Adrenal gland (tissue), 5 donors: ENCODE measurements at regions not wholly inside any gene's neighbourhood (a gene's known extent, or its start where the extent isn't known, plus 50 kb on each side); places are given as distances from the start of the nearest gene placed in this dataset.

Experiments
- POLR2A ChIP-seq, 2 donors: fragments of 450-650 bp; IDR thresholded peaks; one replicate each; pipeline ENCODE4 v1.6.1; 2017; ENCODE audit warnings: antibody characterized with exemption in 2 of 2, mild to moderate bottlenecking in 2 of 2, moderate library complexity in 1 of 2
- TF ChIP-seq, protein P1 (sequence below), 6 experiments: fragments of 450-650 bp in 4 of 6; fragments of 200-600 bp in 2 of 6; sonication (generic) in 1 of 6; IDR thresholded peaks; 1 replicate in 5 of 6; 2 replicates in 1 of 6; pipeline versions ENCODE4 v1.5.1 to v1.8.0; 2016 to 2021; ENCODE audit warnings: antibody characterized with exemption in 6 of 6, mild to moderate bottlenecking in 2 of 6, moderate library complexity in 1 of 6
- donor health status: DM: no; HTN: no; CAD: no.

DNA sequence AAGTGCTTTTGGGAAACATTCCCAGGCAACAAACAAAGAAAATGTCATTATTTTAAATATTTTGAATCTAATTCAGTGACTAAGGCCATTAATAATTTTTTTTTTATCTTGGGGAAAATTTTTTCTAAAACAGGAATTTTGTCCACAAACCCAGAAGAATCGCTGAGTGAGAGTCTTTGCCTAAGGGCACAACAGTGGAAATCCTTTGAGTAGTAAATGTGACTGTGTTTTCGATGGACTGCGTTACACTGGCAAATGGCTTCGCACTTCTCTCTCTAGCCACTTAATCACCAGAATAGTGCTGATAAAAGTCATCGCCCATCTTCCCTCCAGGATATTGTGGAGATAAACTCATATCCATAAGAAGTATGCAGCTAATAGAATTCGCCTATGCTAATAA, 430.3 kb upstream of the AKR1E2 start:
- TF ChIP-seq, protein P1, sequence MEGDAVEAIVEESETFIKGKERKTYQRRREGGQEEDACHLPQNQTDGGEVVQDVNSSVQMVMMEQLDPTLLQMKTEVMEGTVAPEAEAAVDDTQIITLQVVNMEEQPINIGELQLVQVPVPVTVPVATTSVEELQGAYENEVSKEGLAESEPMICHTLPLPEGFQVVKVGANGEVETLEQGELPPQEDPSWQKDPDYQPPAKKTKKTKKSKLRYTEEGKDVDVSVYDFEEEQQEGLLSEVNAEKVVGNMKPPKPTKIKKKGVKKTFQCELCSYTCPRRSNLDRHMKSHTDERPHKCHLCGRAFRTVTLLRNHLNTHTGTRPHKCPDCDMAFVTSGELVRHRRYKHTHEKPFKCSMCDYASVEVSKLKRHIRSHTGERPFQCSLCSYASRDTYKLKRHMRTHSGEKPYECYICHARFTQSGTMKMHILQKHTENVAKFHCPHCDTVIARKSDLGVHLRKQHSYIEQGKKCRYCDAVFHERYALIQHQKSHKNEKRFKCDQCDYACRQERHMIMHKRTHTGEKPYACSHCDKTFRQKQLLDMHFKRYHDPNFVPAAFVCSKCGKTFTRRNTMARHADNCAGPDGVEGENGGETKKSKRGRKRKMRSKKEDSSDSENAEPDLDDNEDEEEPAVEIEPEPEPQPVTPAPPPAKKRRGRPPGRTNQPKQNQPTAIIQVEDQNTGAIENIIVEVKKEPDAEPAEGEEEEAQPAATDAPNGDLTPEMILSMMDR (IDR thresholded peaks at IDR 0.05), result no peak
- TF ChIP-seq POLR2A (IDR thresholded peaks at IDR 0.05), result no peak
